HG03097 (cell line): ENCODE measurements at regions not wholly inside any gene's neighbourhood (a gene's known extent, or its start where the extent isn't known, plus 50 kb on each side); places are given as distances from the start of the nearest gene placed in this dataset.

Experiments
- ATAC-seq: cut with Tn5 transposase; IDR thresholded peaks from one replicate; pipeline ENCODE4 v1.9.1; 2021; ENCODE audit not compliant: unreplicated experiment, low FRiP score

DNA sequence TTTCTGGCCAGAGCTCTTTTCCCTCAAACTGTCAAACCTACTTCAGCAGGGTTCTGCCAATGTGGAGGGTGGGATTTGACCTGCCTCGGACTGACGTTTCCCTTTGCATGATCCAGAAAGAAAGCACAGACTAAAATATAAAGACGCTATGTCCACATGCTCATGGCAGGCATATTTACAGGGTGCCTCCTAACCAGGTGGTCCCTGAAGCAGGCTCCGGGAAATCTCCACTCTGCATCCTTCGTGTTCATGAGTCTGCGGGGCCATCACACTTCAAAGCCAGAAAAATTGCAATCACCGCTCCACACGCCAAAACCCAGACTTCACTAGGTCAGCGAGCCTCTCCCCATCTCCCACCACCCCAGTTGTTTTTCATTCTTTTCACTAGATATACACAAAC is 143.3 kb upstream of the IGF1R start:
- ATAC-seq = no peak

DNA sequence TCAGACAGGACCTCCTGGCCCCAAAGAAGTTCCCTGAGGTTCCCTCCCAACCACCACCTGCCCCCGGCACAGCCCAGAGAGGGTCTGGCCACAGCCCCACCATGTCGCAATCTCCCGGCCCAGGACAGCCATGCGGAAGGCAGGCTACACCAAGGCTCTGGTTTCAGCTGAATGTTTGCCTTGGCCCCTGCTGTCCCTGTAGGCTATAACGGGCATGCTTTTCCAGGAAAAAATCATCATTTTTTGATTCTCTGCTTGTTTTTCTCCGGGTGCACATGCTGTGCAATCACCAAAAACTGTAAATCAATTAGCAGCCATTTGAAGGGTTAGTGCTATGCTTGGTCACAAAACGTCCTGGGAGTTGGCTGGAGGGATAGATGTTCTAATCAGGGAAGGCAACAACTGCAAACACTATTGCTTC is 142.7 kb upstream of the IGF1R start:
- no peak for ATAC-seq

DNA sequence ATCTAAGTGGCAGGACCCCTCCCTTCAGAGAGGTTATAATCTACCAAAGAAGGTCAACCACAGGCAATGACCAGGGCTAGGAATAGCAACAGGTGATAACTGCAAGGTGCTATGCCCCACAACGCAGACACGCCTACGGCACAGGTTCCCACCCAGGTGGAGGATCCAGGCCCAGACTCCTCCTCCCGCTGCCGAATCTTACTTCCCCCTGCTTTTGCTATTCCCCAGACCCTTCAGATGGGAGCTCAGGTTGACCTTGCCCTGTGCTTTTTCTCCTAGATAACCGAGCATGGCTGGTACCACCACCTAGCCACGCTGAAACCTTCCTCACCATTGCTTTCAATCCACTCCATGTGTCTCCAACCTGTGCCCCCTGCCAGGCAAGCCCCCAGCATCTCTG is 142.2 kb upstream of the IGF1R start:
- ATAC-seq = no peak

DNA sequence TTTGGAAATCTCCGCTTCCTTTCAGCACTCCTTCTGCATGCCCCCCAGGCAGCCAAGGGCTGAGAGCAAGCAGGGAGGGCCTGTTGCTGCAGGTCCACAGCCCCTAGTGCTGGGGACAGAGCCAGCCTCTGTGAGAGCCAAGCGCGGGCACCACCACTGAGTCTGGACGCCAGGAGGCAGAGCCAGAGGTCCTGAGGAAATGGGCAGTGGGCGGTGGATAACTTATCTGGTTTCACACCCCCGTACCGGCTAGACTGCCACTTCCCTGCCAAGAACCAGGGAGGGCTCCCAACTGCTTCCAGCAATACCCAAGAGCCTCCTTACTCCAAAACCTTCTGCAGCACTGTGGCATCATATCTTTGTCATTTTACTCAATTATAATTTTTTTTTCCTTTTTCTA is 141.6 kb upstream of the IGF1R start:
- no peak for ATAC-seq

DNA sequence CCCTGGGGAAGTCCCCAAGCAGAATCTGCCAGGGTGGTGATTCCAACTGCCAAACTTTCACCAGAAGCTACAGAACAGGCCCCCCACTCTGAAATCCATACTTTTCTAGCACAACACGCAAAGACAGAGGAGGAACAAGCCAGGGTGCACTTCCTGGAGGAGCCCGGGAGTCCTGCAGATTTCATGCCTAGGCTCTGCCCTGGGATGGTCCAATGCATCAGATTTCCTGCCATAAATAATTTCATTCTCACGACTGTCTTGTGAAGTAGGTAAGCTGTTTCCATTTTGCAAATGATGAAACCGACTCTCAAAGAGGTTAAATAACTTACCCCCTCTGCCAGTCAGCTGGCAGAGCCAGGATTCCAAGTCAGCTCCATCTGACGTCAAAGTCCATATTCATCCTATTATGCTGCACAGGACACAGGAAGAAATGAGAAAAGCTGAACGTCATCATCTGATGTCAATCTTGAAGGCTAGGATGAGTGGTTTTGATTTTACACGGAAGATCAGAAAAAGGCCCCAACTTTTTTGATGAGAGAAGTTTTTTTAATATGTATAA is 134.8 kb upstream of the IGF1R start:
- ATAC-seq = no peak

DNA sequence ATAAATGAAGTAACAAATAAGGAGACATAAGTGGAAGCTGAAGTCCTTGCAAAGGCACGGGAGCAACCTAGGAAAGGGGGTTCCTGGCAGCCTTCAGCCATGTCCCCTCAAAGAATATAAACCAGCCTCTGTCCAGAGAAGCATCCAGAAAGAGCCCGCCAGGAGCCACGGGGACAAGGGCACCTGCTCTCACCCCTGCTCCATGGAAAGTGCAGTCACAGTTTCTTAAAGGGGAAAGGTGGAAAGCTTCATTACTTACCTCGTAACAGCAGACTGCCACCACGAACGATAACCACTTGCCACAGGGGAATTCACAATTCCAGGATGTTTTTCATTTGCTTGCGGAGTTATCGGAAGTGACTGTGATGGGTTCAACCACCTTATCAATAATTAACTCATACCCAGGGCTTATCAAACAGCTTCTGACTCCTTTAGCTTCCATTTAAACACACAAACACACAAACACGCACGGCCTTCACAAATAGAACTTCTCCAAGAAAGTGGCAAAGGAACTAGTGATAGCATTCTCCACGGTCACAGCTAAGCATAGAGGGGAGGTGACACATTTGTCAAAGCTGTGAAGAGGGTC is 134.2 kb upstream of the IGF1R start:
- ATAC-seq = no peak

DNA sequence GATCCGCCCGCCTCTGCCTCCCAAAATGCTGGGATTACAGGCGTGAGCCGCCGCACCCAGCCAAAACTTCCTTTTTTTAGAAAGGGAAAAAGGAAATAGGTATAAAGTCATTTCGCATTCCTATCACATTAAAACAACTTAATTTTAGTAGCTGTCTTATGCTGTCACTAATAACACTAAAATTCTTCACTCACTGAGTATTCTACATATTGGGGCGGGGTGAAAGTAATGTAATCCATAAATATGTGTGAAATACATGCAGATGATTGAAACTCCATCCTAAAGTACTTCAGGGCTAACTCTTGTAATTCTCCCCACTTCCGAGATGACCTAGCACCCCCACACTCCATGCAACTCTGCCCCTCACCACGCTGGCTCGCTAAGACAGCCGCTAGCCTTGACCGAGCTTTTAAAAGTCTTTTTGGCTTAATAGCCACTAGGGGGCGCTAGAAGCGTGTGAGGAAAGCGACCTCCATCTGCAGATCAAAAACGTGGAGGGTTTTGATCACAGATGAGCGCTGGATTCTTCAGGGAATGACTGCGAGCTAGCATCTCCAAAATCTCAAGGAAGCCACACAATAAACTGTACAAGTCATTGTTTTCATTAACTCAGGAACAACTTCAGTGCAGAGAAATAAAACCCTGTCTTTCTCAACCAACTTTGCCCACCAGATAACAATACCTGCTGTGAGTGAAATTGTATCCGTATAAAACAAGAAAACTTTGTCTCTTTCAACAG is 129.3 kb upstream of the IGF1R start:
- peak; percentile 84 for ATAC-seq

DNA sequence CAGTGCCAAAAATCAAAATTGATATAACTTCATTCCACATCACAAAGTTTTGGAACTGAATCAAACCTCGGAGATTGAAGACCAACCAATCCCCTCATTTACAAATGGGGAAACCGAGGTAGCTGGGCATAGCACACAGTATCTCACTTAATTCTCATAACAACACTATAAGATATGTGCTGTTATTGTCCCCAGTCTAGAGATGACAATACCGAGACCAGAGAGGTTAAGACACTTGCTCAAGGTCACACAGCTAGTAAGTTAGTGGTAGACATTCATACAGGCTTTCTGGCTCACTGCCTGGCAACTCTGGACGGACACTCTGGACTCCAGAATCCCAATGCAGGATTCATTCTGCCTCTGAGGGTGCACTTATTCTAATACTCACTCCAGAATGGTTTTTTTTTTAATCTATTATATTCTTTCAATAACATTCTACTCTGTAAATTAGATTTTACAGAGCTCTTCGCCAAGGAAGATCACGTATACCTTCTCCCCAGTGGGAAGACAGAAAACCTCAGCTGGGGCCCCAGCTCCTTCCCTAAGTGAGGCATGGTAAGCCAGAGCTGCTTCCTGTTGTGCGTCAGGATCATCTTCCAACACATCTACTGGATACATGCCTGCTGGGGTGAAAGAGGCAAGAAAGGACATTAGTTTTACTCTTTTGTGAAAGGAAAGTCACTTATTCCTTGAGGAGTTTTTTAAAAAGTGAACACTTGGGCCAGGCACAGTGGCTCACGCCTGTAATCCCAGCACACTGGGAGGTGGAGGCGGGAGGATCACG is 128.4 kb upstream of the IGF1R start:
- no peak for ATAC-seq

DNA sequence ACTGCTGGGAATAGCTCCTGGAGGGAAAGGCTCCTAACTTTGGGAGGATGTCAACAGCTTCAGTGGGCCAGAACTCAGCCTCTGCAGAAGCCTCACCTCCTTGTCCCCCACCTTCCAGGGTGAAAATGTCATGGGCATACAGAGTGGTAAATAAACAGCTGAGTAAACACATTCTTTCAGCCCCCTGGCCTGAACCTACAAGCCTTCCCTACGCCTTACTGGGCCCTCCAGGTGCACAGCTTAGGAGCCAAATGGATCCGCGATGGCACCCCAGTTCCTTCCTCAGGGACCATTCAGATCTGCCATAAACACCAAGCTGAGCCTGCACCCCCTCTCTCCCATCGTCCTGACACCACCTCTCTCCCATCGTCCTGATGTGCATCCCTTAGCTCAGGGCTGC is 126.2 kb upstream of the IGF1R start:
- no peak for ATAC-seq

DNA sequence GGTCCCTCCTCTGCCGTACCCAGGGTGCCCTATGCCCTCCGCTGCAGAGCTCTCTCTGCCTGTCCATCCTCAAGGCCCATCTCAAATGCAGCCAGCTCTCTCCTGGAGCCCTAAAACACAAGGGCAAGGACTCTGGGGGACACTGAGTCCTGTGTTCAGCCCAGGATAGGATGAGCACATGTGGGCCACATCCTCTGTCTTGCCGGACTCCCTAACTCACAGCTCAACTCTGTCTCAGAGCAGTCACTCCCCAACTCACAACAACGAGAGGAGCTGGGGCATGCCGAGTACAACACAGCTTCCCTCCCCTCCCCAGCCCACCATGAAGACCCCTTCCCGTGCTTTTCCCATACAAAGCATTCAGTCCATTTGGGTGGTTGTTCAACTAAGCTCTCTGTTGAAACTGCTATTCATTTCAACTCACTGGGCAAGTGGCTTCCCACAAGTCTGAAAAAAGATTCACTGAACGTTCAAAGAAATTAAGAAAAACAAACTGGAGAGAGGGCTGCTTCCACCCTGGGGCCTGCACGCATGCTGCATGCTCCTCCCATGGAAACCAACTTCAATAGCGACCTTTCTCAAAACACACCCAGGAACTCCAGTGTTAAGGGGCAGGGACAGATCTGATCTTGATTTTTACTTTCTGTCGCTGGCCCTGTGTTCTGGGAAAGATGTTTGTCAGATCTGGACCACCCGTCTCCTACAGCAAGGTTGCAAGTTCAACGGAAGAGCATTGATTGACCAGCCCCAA is 124.3 kb upstream of the IGF1R start:
- no peak for ATAC-seq

DNA sequence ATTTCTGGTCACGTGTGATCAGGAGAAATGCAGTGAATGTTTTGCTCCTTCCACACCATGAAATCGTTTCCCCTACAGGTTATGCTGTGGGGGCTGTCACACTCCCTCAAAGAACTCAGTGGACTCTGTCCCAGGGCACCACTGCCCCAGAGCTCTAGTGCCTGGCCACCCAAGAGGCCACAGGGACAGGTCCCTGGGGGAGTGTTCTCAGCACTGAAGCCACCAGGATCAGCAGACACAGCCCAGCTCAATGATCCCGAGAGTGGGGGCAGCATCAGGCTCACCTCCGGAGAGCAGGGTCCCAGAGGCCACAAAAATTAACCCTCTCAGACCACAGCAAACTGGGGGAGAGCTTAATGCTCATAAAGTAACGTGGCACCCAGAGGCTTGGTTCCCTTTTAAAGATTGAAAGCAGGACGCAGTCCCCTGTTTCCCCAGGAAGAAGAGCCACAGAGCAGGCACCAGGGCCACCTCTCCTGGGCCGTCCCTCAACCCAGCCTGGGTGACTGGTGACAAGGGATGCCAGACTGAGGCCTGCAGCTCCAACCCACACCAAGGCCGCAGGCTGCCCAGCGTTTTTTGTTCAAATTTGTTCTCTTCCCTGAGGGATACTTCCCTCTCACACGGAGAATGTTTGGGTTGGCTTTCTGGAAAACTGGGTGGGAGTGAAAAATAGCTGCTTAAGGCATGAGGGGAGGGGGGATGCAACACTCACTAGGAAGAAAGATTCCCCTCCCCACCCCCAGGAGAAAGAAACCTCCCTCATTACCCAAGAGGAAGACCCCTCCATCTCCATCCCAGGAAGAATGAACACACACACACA is 123.3 kb upstream of the IGF1R start:
- ATAC-seq = no peak

DNA sequence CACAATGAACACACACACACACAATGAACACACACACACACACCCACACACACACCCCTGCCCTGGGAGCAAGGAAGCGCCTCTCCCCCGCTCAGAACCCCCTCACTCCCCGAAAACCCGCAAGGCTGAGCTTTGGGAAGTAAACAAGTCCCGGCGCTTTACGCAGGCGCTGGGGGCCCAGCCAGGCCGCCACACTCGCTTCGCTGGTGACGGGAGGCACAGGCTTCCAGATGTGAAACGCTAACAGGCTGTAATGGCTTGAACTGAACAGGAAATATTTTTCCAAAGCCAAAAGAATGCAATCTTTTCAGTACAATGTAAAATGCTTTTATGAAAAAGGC is 122.7 kb upstream of the IGF1R start:
- ATAC-seq = no peak

DNA sequence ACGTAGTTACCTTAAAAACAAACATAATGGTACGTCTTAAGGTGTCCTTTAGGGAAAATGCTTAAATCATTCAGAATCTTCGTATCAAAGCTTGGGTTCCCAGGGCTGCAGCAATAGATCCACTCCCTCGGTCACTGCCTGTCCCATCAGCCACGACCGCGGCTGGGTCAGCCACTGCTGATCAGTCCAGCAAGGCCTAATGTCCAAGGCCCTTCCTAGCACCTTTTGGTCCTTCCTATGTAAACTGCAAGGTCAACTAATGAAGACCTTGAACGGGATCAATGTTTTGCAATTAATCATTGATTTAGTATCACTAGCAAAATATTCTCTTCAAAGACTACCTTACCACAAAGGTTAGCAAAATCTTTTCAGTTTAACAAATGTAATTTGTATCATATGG is 122.2 kb upstream of the IGF1R start:
- no peak for ATAC-seq

DNA sequence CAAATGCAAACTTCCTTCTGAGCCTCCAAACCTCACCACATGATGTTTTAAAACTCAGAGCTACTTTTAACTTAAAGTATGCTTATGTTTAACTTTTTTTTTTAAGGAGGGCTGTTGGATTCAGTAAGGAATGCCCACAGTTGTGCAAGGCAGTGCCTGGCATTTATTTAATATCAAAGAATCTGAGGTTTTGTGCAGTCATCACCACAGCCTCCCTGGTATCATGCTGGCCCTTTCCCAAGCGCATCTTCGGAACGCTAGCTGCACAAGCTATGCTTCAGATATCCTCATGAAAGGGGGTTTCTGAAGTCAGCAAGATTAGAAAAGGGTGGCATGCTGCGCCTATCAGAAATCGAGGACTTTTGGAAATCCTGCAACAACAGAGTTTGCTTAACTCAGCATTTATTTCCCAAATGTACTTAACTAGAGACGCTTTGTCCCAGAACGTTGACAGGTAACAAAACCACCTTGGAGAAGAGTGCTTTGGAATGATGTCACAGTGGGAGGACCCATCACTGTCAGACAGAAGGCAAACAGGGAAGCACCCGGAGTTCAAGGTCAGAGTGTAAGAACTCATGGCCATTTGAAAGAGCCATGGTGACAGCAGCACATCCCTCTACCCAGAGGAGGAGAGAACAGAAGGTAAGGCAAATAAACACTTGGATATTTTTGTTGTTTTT is 120.2 kb upstream of the IGF1R start:
- ATAC-seq = no peak

DNA sequence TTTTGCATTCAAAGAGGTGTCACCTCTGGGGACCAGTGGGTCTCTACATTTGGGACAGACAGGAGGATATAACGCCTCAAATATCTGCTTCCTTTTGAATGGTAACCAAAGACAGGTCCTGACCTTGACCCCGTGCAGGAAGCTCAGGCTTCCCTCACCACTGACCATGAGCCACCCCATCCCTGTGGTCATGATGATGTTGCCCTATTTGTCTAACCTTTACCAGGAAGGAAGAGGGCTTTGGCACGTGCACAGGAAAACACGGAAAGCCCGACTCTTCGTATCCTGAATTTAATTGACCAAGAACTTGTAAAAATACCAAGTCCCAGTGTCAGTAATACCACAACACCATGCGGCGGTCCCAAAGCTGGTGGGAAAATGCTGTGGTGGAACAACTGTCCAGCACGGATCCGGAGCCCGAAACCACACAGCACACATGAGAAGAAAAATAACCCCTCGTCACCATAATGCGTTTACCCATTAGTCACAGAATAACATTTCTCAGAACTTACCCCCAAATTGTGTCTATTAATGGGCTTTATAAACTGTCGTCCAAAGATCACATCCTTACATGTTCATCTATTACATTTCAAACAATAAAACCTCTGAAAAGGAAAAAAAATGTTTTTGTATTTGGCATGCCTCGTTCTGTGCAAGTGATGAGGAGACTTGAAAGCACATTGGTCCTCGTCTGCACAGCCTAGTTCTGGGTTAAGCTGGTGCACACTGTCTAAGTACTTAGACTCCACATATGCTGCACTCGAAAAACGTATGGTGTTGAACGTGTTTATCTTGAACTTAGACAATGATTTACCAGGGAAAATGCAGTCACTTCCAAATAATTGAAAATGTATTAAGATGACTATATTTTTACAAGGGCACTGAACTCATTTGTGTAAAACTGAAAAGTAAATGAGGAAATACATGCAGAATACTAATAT is 118.9 kb upstream of the IGF1R start:
- no peak for ATAC-seq

DNA sequence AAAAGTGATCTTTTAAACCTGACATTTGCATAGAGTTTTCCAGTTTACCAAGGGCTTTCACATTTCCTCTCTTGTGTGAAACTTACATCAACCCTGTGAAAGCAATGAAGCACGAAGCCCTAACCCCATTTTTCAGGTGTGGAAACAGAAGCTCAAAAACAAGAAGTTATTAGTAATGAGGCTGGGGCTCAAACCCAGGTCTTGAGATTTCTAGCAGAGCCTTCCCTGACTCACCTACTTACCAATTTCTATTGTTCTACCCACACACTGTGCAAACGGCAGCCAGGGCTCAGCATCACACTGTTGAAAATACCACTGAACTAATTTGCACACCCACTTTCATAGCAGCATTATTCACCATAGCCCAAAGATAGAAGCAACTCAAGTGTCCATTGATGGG is 117.8 kb upstream of the IGF1R start:
- no peak for ATAC-seq

DNA sequence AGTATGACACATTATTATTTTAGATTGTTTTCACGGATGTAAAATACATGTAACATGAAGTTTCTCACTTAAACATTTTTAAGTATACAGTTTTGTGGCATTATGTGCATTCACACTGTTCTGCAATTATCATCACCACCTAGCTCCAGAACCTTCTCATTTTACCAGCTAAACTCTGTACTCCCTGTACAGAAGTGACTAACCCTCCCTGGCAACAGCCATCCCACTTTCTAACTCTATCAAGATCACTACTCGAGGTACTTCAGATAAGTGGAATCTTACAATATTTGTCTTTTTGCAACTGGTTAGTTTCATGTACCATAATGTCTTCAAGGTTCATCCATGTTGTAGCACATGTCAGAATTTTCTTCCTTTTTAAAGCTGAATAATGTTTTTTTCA is 116.3 kb upstream of the IGF1R start:
- ATAC-seq = no peak

DNA sequence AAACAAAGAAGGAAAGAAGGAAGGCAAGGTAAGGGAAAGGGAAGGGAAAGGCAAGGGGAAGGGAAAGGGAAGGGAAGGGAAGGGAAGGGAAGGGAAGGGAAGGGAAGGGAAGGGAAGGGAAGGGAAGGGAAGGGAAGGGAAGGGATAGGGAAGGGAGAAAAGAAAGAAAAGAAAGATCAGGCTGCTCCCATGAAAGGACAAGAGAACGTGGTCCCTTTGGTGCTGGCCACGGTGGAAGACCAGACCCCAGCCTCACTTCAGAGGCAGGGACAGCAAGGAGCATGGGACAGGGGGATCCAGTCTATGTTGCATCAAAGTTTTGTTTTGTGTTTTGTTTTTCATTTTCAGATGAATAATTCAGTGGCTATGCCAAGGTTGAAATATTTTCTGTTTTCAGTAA is 111.4 kb upstream of the IGF1R start:
- no peak for ATAC-seq
